GM19324 (cell line): ENCODE measurements at regions not wholly inside any gene's neighbourhood (a gene's known extent, or its start where the extent isn't known, plus 50 kb on each side); places are given as distances from the start of the nearest gene placed in this dataset.
"Not testable (repeated sequence)": the region's sequence is repeated elsewhere in the genome, so short reads cannot be mapped to it uniquely, and the experiment has no call there.

Experiments used
- ATAC-seq: cut with Tn5 transposase; IDR thresholded peaks from one replicate; pipeline ENCODE4 v1.9.1; 2021; ENCODE audit warnings: mild to moderate bottlenecking, moderate library complexity; ENCODE audit not compliant: unreplicated experiment, low FRiP score

DNA sequence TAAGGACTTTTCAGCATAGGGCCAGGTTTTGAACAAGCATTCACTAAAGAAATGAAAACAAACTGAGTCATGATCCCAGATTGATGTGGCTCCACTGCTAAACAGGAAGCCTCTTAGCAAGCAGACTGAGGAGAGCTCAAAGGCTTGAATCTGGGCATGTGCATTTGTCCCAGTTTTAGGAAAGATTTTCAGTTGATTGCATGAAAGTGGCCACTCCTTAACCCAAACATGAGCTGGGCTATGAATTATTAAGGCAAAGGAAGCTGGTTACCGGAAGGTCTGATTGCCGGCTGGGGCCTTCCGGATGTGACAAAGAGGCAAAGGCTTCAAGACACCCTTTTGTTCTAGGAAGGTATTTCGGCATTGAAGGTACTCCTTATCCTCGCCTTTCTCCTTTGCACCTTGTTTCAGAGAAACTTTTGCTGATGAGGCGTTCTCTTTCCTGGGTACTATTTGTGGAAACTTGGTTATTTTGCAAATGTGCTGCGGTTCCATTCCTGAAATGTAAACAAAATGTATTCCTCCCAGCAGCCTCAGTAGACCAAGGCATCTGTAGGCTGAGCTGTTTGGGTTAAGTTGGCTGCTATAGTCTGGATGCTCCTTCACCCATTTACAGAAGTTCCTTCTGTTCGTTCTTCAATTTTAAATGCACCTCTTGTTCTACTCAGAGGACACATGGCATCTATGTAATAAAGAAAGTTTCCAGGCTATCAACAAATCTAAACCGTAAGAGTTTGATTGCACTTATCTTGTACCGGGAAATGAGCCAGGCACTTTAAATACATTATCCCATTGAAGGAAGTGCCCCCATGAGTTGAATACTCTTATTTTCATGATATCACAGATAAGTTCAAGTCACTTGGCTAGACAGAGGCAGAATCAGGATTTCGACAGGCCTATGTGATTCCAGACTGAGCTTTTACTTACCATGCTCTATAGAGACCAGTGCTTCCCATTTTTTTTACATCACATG lies 115.6 kb upstream of the METAP2 start:
- ATAC-seq: no peak

DNA sequence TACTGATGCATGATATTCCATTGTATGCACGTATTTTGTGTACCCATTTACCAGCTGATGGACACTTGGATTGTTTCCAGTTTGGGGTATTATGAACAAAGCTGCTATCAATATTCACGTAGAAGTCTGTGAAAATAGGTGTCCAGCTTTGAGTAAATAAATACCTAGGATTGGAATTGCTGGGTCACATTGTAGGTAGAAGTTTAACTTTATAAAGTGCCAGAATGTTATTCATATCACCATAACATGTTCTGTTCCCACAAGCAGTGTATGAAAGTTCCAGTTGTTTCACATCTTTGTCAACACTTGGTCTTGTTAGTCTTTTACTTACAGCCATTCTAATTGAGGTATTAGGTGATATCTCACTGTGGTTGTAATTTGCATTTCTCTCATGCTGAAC lies 108.0 kb upstream of the METAP2 start:
- no peak for ATAC-seq

DNA sequence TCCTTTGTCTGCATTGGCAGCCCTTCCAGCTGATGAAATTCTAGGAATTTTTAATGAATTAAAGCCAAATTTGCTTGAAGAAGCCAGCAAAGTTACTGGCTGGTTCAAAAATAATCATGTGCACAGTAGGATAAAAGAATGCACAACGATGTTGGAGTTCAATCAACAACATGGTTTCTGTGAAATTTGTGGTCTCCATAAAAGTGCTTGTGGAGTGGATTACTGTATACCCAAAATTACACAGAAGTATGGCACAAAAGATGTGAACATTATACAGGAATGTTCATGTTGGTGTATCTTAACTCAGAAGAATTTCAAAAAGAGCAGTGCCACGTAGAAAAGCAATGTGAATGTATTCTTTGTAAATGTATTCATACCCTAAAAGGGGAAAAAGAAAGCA lies 105.0 kb upstream of the METAP2 start:
- ATAC-seq: no peak

DNA sequence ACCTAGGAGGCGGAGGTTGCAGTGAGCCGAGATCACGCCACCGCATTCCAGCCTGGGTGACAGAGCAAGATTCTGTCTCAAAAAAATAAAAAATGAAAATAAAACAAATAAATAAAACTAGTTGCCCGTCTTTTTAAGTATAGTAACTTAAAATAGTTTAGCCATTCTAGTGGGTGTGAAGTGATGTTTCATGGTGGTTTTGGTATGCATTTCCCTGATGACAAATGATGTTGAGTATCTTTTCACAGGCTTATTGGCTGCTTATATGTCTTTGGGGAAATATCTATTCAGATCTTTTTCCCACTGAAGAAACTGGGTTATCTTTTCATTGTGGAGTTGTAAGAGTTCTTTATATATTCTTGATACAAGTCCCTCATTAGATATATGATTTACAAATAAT lies 102.4 kb upstream of the METAP2 start:
- ATAC-seq: no peak

DNA sequence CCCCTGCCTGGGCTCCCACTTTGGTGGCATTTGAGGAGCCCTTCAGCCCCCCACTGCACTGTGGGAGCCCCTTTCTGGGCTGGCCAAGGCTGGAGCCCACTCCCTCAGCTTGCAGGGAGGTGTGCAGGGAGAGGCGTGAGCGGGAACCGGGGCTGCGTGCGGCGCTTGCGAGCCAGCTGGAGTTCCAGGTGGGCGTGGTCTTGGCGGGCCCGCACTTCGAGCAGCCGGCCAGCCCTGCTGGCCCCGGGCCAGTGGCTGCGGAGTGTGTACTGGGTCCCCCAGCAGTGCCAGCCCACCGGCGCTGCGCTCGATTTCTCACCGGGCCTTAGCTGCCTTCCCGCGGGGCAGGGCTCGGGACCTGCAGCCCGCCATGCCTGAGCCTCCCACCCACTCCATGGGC lies 94.5 kb upstream of the METAP2 start:
- not testable (repeated sequence) for ATAC-seq

DNA sequence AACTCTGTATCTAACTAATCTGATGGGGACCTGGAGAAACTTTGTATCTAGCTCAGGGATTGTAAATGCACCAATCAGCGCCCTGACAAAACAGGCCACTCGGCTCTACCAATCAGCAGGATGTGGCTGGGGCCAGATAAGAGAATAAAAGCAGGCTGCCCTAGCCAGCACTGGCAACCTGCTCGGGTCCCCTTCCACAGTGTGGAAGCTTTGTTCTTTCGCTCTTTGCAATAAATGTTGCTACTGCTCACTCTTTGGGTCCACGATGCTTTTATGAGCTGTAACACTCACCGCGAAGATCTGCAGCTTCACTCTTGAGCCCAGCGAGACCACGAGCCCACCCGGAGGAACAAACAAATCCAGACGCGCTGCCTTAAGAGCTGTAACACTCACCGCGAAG lies 93.6 kb upstream of the METAP2 start:
- not testable (repeated sequence) for ATAC-seq

DNA sequence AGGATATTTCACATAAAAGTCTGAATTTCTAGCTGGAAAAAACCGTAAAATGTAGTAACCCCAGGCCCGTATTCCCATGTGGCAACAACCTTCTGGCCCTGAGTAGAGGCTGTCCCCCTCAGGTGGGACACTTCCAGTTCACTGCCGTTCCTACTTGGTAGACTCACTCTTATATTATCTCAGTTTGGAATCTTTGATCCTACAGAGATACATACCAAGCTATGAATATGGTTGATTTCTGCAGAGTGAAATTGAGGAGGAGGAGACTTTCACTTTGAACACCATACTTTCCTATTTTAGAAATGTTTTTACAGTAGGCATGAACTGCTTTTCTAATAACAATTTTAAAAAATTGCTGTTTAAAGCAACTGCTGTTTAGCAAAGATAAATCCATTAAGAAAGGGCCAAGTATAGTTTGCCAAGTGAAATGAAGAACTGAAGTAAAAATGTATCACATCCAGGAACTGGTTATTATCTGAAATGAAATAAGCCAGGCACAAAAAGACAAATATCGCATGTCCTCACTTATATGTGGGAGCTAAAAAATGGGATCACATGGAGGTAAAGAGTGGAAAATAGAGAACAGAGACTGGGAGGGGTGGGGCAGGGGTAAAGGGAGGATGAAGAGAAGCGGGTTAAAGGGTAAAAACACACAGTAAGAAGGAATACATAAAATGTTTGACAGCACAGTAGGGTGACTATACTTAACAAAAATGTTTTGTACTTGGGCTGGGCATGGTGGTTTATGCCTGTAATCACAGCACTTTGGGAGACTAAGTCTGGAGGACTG lies 92.8 kb upstream of the METAP2 start:
- no peak for ATAC-seq

DNA sequence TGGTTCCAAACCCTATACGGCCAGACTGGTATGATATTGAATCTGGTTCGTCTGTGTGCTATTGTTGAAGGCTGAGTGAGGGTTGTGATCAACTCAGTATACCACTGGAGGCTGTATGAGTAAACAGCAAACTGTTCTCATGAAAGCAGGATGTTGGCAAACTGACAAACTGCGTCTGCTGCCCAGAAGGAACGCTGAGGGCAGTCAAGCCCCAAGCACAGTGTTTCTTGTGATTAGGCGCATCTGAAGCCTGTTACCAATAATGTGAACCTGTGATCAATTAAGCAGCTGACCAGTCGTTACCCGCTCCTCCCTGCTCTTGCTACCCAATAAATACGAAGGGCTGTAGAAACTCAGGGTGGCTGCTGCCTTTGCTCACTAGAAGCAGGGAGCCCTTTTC lies 90.0 kb upstream of the METAP2 start:
- not testable (repeated sequence) for ATAC-seq

DNA sequence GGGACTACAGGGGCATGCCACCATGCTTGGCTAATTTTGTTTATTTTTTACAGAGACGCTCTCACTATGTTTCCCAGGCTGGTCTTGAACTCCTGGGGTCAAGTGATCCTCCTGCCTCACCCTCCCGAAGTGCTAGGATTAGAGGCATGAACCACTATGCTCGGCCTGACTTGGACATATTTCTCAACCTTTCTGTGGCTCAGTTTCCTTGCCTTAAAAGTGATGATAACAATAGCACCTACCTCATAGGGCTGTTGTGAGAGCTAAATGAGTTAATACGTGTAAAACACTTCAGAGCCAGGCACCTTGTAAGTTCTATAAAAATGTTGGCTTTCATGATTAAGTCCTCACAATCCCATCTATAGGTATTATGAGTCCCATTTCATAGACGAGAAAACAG lies 89.2 kb upstream of the METAP2 start:
- ATAC-seq: no peak

DNA sequence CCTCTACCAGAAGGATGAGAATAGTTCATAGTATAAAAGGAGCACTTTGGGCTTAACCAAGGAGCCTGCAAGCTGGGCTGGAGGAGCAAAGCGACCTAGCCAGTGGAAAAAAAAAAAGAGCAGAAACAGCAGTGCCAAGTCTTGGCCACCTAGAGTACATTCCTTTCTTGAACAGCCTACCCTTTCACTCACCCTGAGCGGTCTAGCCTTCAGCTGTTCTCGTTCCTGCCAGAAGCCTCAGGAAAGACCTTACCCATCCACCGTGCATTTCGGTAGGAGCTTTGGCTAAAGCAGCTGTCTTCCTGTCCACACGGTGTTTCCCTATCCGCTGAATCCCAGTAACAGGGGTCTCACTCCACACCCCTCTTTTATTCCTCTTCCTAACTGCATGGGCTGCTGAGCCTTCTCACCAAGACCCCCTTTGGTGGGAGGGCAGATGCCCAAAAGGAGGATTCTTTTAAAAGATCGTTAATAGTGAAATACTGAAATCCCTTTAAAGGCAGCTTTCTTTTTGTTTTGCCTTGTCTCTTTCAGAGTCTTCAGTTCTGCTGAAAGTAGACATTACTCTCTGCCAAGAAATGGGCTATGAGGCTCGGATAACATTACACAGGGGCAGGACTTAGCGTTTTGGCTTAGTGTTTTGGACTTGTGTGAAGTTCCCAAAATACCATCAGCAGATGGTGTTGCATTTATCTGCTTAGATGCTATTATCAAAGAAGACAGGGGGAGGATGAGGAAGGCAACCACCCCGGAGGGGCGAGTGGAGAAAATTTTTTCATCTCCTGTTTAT lies 88.5 kb upstream of the METAP2 start:
- no peak for ATAC-seq

DNA sequence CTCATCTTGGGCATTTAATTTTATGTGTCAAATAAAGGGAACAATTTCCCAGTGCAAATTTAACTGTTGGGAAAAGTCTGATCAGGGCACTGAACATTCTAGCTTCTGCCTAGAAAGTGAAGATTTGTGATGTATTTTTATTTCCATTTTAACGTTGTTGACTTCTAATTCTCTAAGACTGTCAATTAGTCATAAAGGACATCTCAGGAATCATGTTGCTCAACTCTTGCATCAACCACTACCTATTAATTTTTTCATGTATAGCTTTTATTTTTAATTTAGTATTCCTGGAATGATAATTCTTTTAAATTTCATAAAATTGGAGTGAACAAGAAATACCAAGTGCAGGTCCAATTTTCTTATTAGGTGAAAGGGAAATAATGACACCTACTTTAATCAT lies 87.9 kb upstream of the METAP2 start:
- no peak for ATAC-seq

DNA sequence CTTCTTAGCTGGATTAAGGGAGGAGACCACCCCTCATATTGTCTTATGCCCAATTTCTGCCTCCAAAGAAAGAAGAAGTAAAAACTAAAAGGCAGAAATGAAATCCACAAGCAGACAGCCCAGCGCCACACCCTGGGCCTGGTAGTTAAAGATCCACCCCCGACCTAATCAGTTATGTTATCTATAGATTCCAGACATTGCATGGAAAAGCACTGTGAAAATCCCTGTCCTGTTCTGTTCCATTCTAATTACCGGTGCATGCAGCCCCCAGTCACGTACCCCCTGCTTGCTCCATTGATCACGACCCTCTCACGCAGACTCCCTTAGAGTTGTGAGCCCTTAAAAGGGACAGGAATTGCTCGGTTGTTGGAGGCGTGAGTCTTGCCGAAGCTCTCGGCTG lies 85.7 kb upstream of the METAP2 start:
- ATAC-seq: not testable (repeated sequence)

DNA sequence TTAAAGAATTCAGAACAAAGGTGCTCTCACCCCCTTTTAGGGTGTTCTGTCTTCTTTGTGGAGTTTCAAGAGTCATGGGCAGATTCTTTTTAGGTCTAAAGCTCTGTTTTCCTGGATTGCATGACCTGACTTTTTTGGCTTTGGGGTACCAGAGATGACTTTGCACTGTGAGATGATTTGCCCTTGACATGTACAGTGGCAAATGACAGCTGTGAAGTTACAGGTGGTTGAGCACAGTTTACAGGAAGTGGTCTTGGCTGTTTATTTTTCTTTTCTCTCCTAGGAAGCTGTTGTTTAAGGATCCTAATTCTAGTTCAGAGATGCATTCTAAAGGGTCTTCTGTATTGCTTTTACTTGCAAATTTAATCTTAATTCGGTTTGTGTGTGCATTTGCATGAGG lies 83.8 kb upstream of the METAP2 start:
- peak; percentile 63 for ATAC-seq

DNA sequence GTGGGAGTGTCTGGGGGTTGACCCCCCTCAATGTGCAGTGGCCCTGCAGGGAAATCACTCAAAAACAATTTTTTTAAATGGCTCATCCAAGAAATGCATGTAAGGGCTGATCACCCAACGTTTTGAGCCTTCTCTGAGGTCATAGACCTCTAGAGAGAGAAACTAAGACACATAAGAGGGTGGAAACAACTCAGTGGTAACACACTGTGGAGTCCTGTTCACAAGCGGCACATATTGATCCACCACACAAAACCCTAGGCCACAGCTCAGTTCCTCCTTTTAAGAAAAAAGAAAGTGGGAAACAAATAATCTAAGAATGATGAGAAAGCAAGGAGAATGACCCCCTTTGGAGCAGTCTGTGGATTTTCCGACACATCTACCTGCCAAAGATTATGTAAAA lies 83.0 kb upstream of the METAP2 start:
- ATAC-seq: peak; percentile 62

DNA sequence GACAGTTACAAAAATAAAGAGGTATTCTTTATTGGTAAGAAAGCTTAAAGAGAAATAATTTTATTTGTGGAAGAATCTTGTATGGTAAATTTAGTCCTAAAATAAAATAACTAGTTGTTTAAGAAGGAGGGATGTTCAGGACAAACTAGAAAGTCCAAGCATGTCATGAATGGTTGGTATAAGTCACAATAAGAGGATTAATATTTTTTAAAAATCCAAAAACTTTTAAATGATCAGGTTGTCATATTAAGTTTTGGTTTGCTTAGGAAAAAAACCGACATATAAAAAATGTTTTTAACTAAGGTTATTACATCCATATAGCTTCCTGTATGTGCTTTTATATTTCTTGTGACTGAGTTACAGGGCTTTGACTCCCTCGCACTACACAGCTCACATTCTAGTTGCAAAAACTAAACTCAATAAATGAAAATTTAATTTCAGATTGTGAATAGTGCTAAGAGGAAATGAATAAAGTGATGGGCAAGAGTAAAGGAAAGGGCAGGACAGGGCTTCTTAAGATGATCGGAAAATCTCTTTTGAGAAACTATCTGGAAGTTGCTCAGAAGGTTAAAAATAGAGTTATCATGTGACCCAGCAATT lies 80.7 kb upstream of the METAP2 start:
- ATAC-seq: no peak

DNA sequence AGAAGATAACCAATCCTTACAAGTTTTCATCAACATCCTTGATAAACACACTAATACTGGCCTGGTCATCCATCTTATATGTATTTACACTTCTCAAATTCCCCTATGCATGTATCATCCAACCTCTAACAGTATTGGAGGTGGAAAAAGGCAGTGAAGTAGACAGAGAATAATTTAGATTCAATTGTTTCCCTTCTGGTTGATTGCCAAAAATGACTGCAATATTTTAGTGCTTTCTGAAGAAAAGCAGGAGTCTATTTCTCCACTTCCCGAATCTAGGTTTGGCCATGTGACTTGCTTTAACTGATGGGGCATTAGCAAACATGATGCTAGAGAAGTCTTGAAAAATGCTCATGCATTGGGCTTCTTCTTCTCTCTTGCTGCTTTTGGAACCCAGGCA lies 78.3 kb upstream of the METAP2 start:
- no peak for ATAC-seq

DNA sequence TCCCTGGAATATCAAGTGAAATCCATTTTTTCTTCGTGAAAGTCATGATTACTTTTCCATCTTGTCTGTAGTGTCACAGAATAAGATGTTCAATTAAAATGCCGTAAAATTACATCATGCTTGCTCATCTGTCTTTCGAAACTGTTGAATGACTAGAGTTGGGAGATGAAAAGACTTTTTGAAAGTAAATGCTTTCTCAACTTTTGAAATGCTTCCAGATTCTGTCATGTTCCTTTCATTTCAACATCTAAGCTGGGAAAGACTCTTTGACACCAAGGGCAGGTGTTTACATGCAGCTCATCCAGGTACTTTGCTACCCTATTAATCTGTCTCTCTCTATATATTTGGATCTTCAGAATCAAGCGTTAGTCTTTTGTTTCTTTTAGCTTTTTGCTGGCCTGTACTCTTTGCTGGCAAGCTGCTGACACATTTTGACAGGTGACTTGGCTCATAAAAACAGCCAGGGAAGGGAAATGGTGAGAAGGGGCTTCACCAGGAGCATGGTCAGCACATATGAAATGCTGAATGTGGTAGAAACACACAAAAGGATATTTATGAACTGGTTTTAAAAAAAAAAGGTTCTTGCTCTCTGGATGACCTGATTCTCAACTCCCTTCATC lies 77.0 kb upstream of the METAP2 start:
- no peak for ATAC-seq

DNA sequence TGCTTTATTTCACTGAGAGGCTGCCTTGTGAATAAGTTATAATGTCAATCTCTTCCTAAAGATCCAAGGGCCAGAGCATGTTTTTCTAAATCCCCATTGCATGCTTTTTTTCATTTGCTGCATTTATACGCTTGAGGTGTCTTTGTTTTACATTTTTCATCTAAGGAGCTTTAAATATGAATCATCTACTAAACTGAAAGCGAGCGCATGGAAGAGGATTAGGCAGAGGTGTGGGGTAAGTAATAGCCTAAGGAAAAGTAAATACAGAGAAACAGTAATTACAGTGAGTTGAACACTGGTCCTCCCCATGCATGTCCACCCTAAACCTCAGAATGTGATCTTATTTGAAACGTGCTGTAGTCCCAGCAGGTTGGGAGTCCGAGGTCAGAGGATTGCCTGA lies 76.4 kb upstream of the METAP2 start:
- no peak for ATAC-seq

DNA sequence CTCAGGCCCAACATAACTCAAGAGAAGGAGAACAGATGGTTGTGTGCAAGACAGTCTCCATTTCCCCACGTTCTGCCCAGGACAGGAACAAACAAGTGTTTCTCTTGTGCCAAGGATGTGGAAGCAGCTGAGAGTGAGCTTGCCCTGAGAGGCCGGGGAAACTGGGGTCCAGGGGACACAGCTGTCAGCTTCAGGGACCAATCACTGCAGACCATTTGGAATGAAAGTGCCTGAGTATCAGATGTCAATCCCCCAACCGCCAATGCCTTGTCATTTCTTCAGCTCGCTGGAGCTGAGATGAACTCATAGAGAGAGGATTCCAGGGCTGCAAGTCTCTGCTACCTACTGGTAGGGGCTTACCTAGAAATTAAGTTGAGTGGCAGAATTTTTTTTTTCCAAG lies 71.9 kb upstream of the METAP2 start:
- no peak for ATAC-seq

DNA sequence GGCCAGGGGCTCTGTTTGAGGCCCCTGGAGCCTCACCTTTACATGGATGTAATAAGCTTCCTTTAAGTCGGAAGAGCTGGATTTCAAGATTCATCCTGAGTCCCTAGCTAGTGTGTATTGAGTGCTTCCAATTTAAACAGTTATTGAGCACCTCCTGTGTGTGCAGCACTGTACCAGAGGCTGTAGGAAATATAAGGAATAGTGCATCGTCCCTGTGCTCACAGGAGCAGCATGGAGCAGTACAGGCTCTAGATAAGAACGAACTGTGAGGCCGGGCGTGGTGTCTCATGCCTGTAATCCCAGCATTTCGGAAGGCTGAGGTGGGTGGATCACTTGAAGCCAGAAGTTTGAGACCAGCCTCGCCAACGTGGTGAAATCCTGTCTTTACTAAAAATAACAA lies 65.8 kb upstream of the METAP2 start:
- ATAC-seq: no peak
